K562 (cell line): ENCODE measurements at regions not wholly inside any gene's neighbourhood (a gene's known extent, or its start where the extent isn't known, plus 50 kb on each side); places are given as distances from the start of the nearest gene placed in this dataset.

ENCODE experiments used
- ATAC-seq: fragments of 200-7000 bp; cut with Tn5 transposase; 3 replicates; pipeline ENCODE4 v1.9.1; 2020; ENCODE audit warnings: moderate library complexity
- BruUV-seq: library from RNA; stranded (reverse); fragments of 400-500 nt; replicated peaks from 2 replicates; lab custom pipeline; 2021; lab: Mats Ljungman, UMichigan
- CTCF ChIA-PET: fragments of 300-600 bp; formaldehyde crosslinking; extraction: SDS; loops from one replicate; lab custom pipeline; 2021; ENCODE audit warnings: low intra/inter-chr PET ratio; lab: Yijun Ruan, JAX
- POLR2A ChIA-PET: fragments of 300-600, 350-650 bp; sonication (Branson Sonifier 250); formaldehyde crosslinking; extraction: SDS; loops from one replicate; lab custom pipeline; 2021; ENCODE audit warnings: antibody characterized with exemption, inconsistent platforms; lab: Yijun Ruan, JAX
- DNase-seq, 4 experiments: peaks; one replicate each; pipeline versions ENCODE4 v3.0.0 to v3.0.0-alpha.2; 2011 to 2018; ENCODE audit warnings: low spot score in 3 of 4, mixed read lengths in 3 of 4; ENCODE audit errors: extremely low read depth in 1 of 4
- FAIRE-seq: peaks from 2 replicates; lab custom pipeline; 2011; peaks lifted over from hg19 to GRCh38; lab: Jason Lieb, UNC
- H2AFZ ChIP-seq: 2 replicates; pipeline ENCODE4 v1.6.0; 2011; ENCODE audit warnings: low read depth, low read length, control low read depth, inconsistent platforms
- H3K27ac ChIP-seq: fragments of 200-600 bp; 3 replicates; pipeline ENCODE4 v1.8.0; 2011; ENCODE audit warnings: low read depth, mild to moderate bottlenecking, control low read depth, inconsistent platforms, low read length, moderate library complexity, mixed read lengths; ENCODE audit errors: extremely low read depth
- H3K27me3 ChIP-seq, 2 experiments: fragments of 300-600 bp in 1 of 2; 2 replicates in 1 of 2; 3 replicates in 1 of 2; pipeline versions ENCODE4 v1.6.0 to v1.8.0; 2011; ENCODE audit warnings: inconsistent platforms in 2 of 2, low read length in 2 of 2, mild to moderate bottlenecking in 1 of 2, mixed read lengths in 1 of 2, moderate library complexity in 1 of 2; ENCODE audit not compliant: control insufficient read depth in 2 of 2, insufficient read depth in 2 of 2
- H3K36me3 ChIP-seq: fragments of 300-600 bp; 3 replicates; pipeline ENCODE4 v1.8.0; 2011; ENCODE audit warnings: mild to moderate bottlenecking, low read length, inconsistent platforms; ENCODE audit not compliant: control insufficient read depth, insufficient read depth
- H3K4me1 ChIP-seq, 2 experiments: fragments of 200-600 bp in 1 of 2; replicated peaks in 1 of 2; 2 replicates in 1 of 2; 3 replicates in 1 of 2; pipeline versions ENCODE4 v1.5.1 to v1.8.0; 2011; ENCODE audit warnings: inconsistent platforms in 2 of 2, low read length in 2 of 2, mild to moderate bottlenecking in 1 of 2, mixed read lengths in 1 of 2, moderate library complexity in 1 of 2; ENCODE audit not compliant: control insufficient read depth in 2 of 2, insufficient read depth in 2 of 2
- H3K4me2 ChIP-seq: 2 replicates; pipeline ENCODE4 v1.6.1; 2011; ENCODE audit warnings: low read length, control low read depth, inconsistent platforms, mixed read lengths; ENCODE audit not compliant: insufficient read depth
- H3K4me3 ChIP-seq: fragments of 200-600 bp; sonication (generic), shearing (Covaris generic); 2 replicates; pipeline ENCODE4 v1.5.1; 2016; ENCODE audit warnings: control low read depth, inconsistent platforms
- H3K79me2 ChIP-seq: fragments of 200-600 bp; 3 replicates; pipeline ENCODE4 v1.8.0; 2011; ENCODE audit warnings: low read length, inconsistent platforms; ENCODE audit not compliant: control insufficient read depth, insufficient read depth
- H3K9ac ChIP-seq, 2 experiments: 2 replicates each; pipeline versions ENCODE4 v1.6.0 to v1.6.1; 2011; ENCODE audit warnings: low read depth in 2 of 2, low read length in 2 of 2, control low read depth in 1 of 2, inconsistent platforms in 1 of 2, mild to moderate bottlenecking in 1 of 2, mixed read lengths in 1 of 2; ENCODE audit not compliant: insufficient read depth in 1 of 2
- H3K9me1 ChIP-seq: one replicate; pipeline ENCODE4 v1.6.0; 2011; ENCODE audit warnings: inconsistent platforms, mild to moderate bottlenecking, low read length, moderate library complexity; ENCODE audit not compliant: control insufficient read depth, insufficient read depth
- H3K9me3 ChIP-seq: replicated peaks from 2 replicates; pipeline ENCODE4 v1.5.1; 2011; ENCODE audit warnings: low read depth, low read length, inconsistent platforms; ENCODE audit not compliant: control insufficient read depth, insufficient read depth
- H4K20me1 ChIP-seq: replicated peaks from 2 replicates; pipeline ENCODE4 v1.6.1; 2011; ENCODE audit warnings: low read length, inconsistent platforms, mixed read lengths; ENCODE audit not compliant: control insufficient read depth, insufficient read depth
- CEBPZ ChIP-seq: fragments of 150-350 bp; IDR thresholded peaks from 2 replicates; pipeline ENCODE4 v1.6.1; 2014; ENCODE audit warnings: low read depth, mild to moderate bottlenecking, low read length, borderline replicate concordance
- CHCHD3 ChIP-seq: fragments of 250-450 bp; sonication (Bioruptor Pico); IDR thresholded peaks from 2 replicates; pipeline ENCODE4 v2.1.2; 2022; ENCODE audit warnings: mild to moderate bottlenecking
- GABPB2 ChIP-seq: fragments of 250-450 bp; sonication (Bioruptor Pico); conservative IDR thresholded peaks from 2 replicates; pipeline ENCODE4 v1.5.1; 2021; ENCODE audit warnings: mild to moderate bottlenecking
- HDAC6 ChIP-seq: IDR thresholded peaks from 2 replicates; pipeline ENCODE4 v1.6.1; 2012; ENCODE audit warnings: low read depth, mild to moderate bottlenecking, control low read depth, inconsistent platforms, low read length, moderate library complexity
- NFE2L1 ChIP-seq: fragments of 450-650 bp; IDR thresholded peaks from 2 replicates; pipeline ENCODE4 v1.6.1; 2016; ENCODE audit warnings: missing genetic modification characterization, low read depth, mild to moderate bottlenecking, missing compliant biosample characterization, moderate library complexity, borderline replicate concordance
- PURB ChIP-seq: sonication (generic); formaldehyde crosslinking; IDR thresholded peaks from 2 replicates; pipeline ENCODE4 v1.9.0; 2021; ENCODE audit warnings: low read depth, mild to moderate bottlenecking, missing genetic modification reagents
- YY1 ChIP-seq, 3 experiments: IDR thresholded peaks; 2 replicates each; pipeline ENCODE4 v1.6.1; 2011; ENCODE audit warnings: low read length in 2 of 3, mild to moderate bottlenecking in 2 of 3, moderate library complexity in 2 of 3, borderline replicate concordance in 1 of 3, control low read depth in 1 of 3, low read depth in 1 of 3; ENCODE audit not compliant: insufficient read depth in 3 of 3, insufficient replicate concordance in 2 of 3, control insufficient read depth in 1 of 3, insufficient read length in 1 of 3; ENCODE audit errors: extremely low read depth in 1 of 3
- ZC3H11A ChIP-seq: IDR thresholded peaks from 2 replicates; pipeline ENCODE4 v1.6.1; 2012; ENCODE audit warnings: low read depth, low read length, improper control_type of control experiment
- ZNF277 ChIP-seq: fragments of 250-450 bp; sonication (Bioruptor Pico); IDR thresholded peaks from 2 replicates; pipeline ENCODE4 v1.8.0; 2022; ENCODE audit warnings: inconsistent platforms, mild to moderate bottlenecking, moderate library complexity, borderline replicate concordance
- WGBS: fragments of 100-300 bp; shearing (Covaris generic); methylation state at CpG from one replicate; pipeline ENCODE4 v1.1.6; 2016; ENCODE audit warnings: low coverage, mixed read lengths; ENCODE audit not compliant: insufficient coverage; ENCODE audit errors: missing lambda C conversion rate; 5-methylcytosine and 5-hydroxymethylcytosine counted together
- in situ Hi-C: fragments of 300-500 bp; cut with MboI; formaldehyde crosslinking; loops from 4 replicates; pipeline ENCODE4 v1.15.0; 2018; ENCODE audit warnings: inconsistent platforms, mixed read lengths
- intact Hi-C: fragments of 100-400 bp; cut with micrococcal nuclease; formaldehyde crosslinking; loops from 2 replicates; pipeline ENCODE4 v1.14.2; 2022
- TF ChIP-seq, protein P1 (sequence below): fragments of 450-650 bp; formaldehyde crosslinking; IDR thresholded peaks from 2 replicates; pipeline ENCODE4 v1.4.0; 2020; ENCODE audit warnings: mild to moderate bottlenecking

GRCh38 chr13:60986301-60986700 lies 429.3 kb downstream of the PCDH20 start (continued):
- TF ChIP-seq PURB (CRISPR knock-in tag) (no peak), GABPB2 (CRISPR knock-in tag) (no peak), YY1 (IDR thresholded peaks at IDR 0.05; ENCODE audit: borderline replicate concordance in 1 of 3, control insufficient read depth in 1 of 3, extremely low read depth in 1 of 3, insufficient read depth in 3 of 3, insufficient read length in 1 of 3, insufficient replicate concordance in 2 of 3, low read depth in 1 of 3, low read length in 2 of 3) (no peak), NFE2L1 (tag) (no peak)

- Histone ChIP-seq H2AFZ (no peak overlapping the region), H3K9ac (no peak overlapping the region), H3K27me3 (no peaks in the 10 kb centered on the region), H3K36me3 (no peaks in the 10 kb centered on the region), H4K20me1 (no peaks in the 10 kb centered on the region), H3K9me3 (no peaks in the 10 kb centered on the region), H3K4me3 (no peak overlapping the region), H3K9me1 (no peaks in the 10 kb centered on the region), H3K79me2 (no peaks in the 10 kb centered on the region), H3K4me1 (no peaks in the 10 kb centered on the region), H3K27ac (no peak overlapping the region), H3K4me2 (no peak overlapping the region)
- POLR2A ChIA-PET = no interaction called here
- no peak for FAIRE-seq
- DNase-seq = no peak
- BruUV-seq = no TSS peak
- WGBS = 3% methylated on average over 3 of the region's 3 CpGs
- intact Hi-C loops (no loop called here), in situ Hi-C loops (no loop called here)
- ATAC-seq = no peak
- CTCF ChIA-PET = no interaction called here
- TF ChIP-seq, protein P1, sequence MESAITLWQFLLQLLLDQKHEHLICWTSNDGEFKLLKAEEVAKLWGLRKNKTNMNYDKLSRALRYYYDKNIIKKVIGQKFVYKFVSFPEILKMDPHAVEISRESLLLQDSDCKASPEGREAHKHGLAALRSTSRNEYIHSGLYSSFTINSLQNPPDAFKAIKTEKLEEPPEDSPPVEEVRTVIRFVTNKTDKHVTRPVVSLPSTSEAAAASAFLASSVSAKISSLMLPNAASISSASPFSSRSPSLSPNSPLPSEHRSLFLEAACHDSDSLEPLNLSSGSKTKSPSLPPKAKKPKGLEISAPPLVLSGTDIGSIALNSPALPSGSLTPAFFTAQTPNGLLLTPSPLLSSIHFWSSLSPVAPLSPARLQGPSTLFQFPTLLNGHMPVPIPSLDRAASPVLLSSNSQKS (CRISPR knock-in tag) = no peak
- TF ChIP-seq ZNF277 = no peak
- no peak for TF ChIP-seq CHCHD3 (CRISPR knock-in tag)
- TF ChIP-seq HDAC6 = no peak
- no peak for TF ChIP-seq ZC3H11A
- no peak for TF ChIP-seq CEBPZ
Measured at GRCh38 chr13:60981407-60981806, 434.2 kb downstream of the PCDH20 start.
